HEK293 (cell line): ENCODE measurements at regions not wholly inside any gene's neighbourhood (a gene's known extent, or its start where the extent isn't known, plus 50 kb on each side); places are given as distances from the start of the nearest gene placed in this dataset.

Experiments used
- CTCF ChIA-PET: fragments of 350-600 bp; formaldehyde crosslinking; extraction: SDS; loops from one replicate; lab custom pipeline; 2021; ENCODE audit warnings: antibody characterized with exemption; lab: Yijun Ruan, JAX
- POLR2A ChIA-PET: fragments of 300-600 bp; formaldehyde crosslinking; extraction: SDS; loops from one replicate; lab custom pipeline; 2020; ENCODE audit warnings: antibody characterized with exemption, inconsistent platforms; lab: Yijun Ruan, JAX
- H3K27ac ChIP-seq: fragments of 200-500 bp; sonication (Bioruptor generic); 2 replicates; pipeline ENCODE4 v1.5.1; 2014; ENCODE audit warnings: low read depth, low read length, control low read depth, inconsistent platforms; ENCODE audit errors: extremely low read depth
- H3K36me3 ChIP-seq, 2 experiments: fragments of 200-500 bp in 1 of 2; sonication (Bioruptor generic) in 1 of 2; 1 replicate in 1 of 2; 2 replicates in 1 of 2; pipeline ENCODE4 v1.5.1; 2014 to 2017; ENCODE audit warnings: inconsistent platforms in 2 of 2, low read length in 2 of 2; ENCODE audit not compliant: control insufficient read depth in 2 of 2, insufficient read depth in 1 of 2
- H3K4me1 ChIP-seq: fragments of 200-500 bp; sonication (Bioruptor generic); 2 replicates; pipeline ENCODE4 v1.5.1; 2014; ENCODE audit warnings: mild to moderate bottlenecking, low read length, inconsistent platforms; ENCODE audit not compliant: control insufficient read depth, insufficient read depth
- H3K4me3 ChIP-seq: 2 replicates; pipeline ENCODE4 v1.5.1; 2011; ENCODE audit warnings: low read depth, mild to moderate bottlenecking, control low read depth, low read length, moderate library complexity
- H3K9me3 ChIP-seq: fragments of 200-500 bp; sonication (Bioruptor generic); 2 replicates; pipeline ENCODE4 v1.5.1; 2014; ENCODE audit warnings: low read depth, low read length, inconsistent platforms; ENCODE audit not compliant: control insufficient read depth, insufficient read depth
- BCL11B ChIP-seq: fragments of 450-650 bp; formaldehyde crosslinking; IDR thresholded peaks from 2 replicates; pipeline ENCODE4 v1.5.1; 2016; ENCODE audit warnings: low read depth, missing biosample characterization, missing genetic modification characterization
- KLF16 ChIP-seq: fragments of 450-650 bp; formaldehyde crosslinking; IDR thresholded peaks from 2 replicates; pipeline ENCODE4 v1.5.1; 2017; ENCODE audit warnings: missing biosample characterization, missing genetic modification characterization
- MEIS1 ChIP-seq: sonication (generic); formaldehyde crosslinking; IDR thresholded peaks from 2 replicates; pipeline ENCODE4 v1.8.1; 2022; ENCODE audit warnings: missing genetic modification reagents, mild to moderate bottlenecking, borderline replicate concordance
- SALL2 ChIP-seq: fragments of 450-650 bp; formaldehyde crosslinking; IDR thresholded peaks from 2 replicates; pipeline ENCODE4 v1.5.0; 2017; ENCODE audit warnings: missing biosample characterization, mild to moderate bottlenecking, missing genetic modification characterization, borderline replicate concordance
- ZFP3 ChIP-seq: fragments of 450-650 bp; formaldehyde crosslinking; IDR thresholded peaks from 2 replicates; pipeline ENCODE4 v1.5.1; 2016; ENCODE audit warnings: low read depth, missing biosample characterization, missing genetic modification characterization
- ZNF138 ChIP-seq: fragments of 450-650 bp; formaldehyde crosslinking; IDR thresholded peaks from 2 replicates; pipeline ENCODE4 v1.5.1; 2016; ENCODE audit warnings: missing biosample characterization, missing genetic modification characterization, borderline replicate concordance
- ZNF174 ChIP-seq: fragments of 450-650 bp; formaldehyde crosslinking; IDR thresholded peaks from 2 replicates; pipeline ENCODE4 v1.5.0; 2017; ENCODE audit warnings: missing biosample characterization, mild to moderate bottlenecking, missing genetic modification characterization
- ZNF24 ChIP-seq: fragments of 450-650 bp; formaldehyde crosslinking; IDR thresholded peaks from 2 replicates; pipeline ENCODE4 v1.5.1; 2016; ENCODE audit warnings: missing biosample characterization, missing genetic modification characterization
- ZNF394 ChIP-seq: fragments of 450-650 bp; formaldehyde crosslinking; IDR thresholded peaks from 2 replicates; pipeline ENCODE4 v1.5.1; 2016; ENCODE audit warnings: missing biosample characterization, missing genetic modification characterization, mild to moderate bottlenecking, moderate library complexity, borderline replicate concordance
- ZNF530 ChIP-seq: fragments of 450-650 bp; formaldehyde crosslinking; IDR thresholded peaks from 2 replicates; pipeline ENCODE4 v1.5.1; 2016; ENCODE audit warnings: low read depth, missing biosample characterization, missing genetic modification characterization
- ZNF707 ChIP-seq: fragments of 450-650 bp; formaldehyde crosslinking; IDR thresholded peaks from 2 replicates; pipeline ENCODE4 v1.5.1; 2016; ENCODE audit warnings: missing biosample characterization, missing genetic modification characterization
- ZNF791 ChIP-seq: fragments of 450-650 bp; formaldehyde crosslinking; IDR thresholded peaks from 2 replicates; pipeline ENCODE4 v1.5.1; 2016; ENCODE audit warnings: missing biosample characterization, missing genetic modification characterization
- TF ChIP-seq, protein P1 (sequence below): fragments of 450-650 bp; formaldehyde crosslinking; optimal IDR thresholded peaks from 2 replicates; pipeline ENCODE3; 2016; ENCODE audit warnings: missing biosample characterization, mild to moderate bottlenecking, missing genetic modification characterization
- TF ChIP-seq, protein P2 (sequence below): fragments of 450-650 bp; formaldehyde crosslinking; IDR thresholded peaks from 2 replicates; pipeline ENCODE4 v1.5.1; 2017; ENCODE audit warnings: missing biosample characterization, mild to moderate bottlenecking, missing genetic modification characterization, moderate library complexity
- TF ChIP-seq, protein P3 (sequence below): fragments of 450-650 bp; formaldehyde crosslinking; IDR thresholded peaks from 2 replicates; pipeline ENCODE4 v1.5.1; 2016; ENCODE audit warnings: missing biosample characterization, missing genetic modification characterization, borderline replicate concordance
- TF ChIP-seq, protein P4 (sequence below): fragments of 450-650 bp; IDR thresholded peaks from 2 replicates; pipeline ENCODE4 v1.5.1; 2018; ENCODE audit warnings: missing biosample characterization, missing genetic modification characterization
- TF ChIP-seq, protein P5 (sequence below): fragments of 450-650 bp; formaldehyde crosslinking; IDR thresholded peaks from 2 replicates; pipeline ENCODE4 v1.5.0; 2017; ENCODE audit warnings: missing biosample characterization, missing genetic modification characterization, borderline replicate concordance

DNA sequence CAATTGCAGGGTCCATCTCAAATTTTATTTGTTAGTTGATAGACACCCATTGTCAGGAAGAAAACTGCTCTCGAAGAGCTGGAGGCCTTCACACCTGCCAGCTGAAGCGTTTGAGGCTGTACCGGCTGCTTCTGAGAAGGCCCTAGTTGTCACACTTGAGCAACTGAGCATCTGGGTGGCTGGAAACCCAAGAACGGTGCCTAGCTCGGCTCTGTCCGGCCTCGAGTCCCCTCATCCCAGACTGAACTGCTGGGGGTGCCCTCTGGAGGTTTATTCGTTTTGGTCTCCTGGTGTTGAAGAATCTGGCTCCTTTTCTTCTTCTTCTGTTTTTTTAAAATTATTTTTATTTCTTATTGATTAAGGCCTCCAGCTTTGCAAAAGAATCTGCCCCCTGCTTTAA is 59.3 kb upstream of the EXOC6 start:
- Histone ChIP-seq H3K36me3 (no peaks in the 10 kb centered on the region), H3K9me3 (no peaks in the 10 kb centered on the region), H3K4me1 (no peaks in the 10 kb centered on the region), H3K4me3 (no peak overlapping the region), H3K27ac (no peak overlapping the region)
- ChIA-PET POLR2A (no interaction called here), CTCF (no interaction called here)
- TF ChIP-seq, protein P1, sequence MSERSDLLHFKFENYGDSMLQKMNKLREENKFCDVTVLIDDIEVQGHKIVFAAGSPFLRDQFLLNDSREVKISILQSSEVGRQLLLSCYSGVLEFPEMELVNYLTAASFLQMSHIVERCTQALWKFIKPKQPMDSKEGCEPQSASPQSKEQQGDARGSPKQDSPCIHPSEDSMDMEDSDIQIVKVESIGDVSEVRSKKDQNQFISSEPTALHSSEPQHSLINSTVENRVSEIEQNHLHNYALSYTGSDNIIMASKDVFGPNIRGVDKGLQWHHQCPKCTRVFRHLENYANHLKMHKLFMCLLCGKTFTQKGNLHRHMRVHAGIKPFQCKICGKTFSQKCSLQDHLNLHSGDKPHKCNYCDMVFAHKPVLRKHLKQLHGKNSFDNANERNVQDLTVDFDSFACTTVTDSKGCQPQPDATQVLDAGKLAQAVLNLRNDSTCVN (tag by site-specific recombination), result no peak
- TF ChIP-seq, protein P2, sequence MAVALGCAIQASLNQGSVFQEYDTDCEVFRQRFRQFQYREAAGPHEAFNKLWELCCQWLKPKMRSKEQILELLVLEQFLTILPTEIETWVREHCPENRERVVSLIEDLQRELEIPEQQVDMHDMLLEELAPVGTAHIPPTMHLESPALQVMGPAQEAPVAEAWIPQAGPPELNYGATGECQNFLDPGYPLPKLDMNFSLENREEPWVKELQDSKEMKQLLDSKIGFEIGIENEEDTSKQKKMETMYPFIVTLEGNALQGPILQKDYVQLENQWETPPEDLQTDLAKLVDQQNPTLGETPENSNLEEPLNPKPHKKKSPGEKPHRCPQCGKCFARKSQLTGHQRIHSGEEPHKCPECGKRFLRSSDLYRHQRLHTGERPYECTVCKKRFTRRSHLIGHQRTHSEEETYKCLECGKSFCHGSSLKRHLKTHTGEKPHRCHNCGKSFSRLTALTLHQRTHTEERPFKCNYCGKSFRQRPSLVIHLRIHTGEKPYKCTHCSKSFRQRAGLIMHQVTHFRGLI (tag by site-specific recombination), result no peak
- TF ChIP-seq ZNF394 (tag by site-specific recombination) (no peak), KLF16 (tag by site-specific recombination) (no peak), ZNF791 (no peak)

DNA sequence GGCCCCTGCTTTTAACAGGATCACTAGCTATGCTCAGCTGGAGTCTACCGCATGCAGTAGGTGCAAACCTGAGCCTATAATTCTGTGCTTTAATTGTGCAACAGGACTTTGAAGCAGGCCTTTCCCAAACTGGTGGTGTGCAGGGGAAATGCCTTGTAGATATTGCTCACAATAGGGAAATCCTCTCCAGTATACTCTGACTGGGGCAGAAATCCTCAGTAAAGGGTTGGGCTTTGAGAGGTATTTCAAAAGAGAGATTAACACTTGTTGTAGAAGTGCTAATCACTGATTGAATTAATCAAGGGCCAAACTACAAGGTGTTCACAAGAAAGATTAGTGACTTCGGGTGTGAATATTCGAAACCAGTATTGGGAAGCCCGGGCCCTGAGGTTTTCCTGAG is 58.5 kb upstream of the EXOC6 start:
- TF ChIP-seq ZNF707 (tag by site-specific recombination) (no peak), ZNF138 (tag by site-specific recombination) (no peak), ZNF174 (no peak), SALL2 (tag by site-specific recombination) (no peak), ZFP3 (tag by site-specific recombination) (no peak), ZNF394 (tag by site-specific recombination) (no peak), MEIS1 (no peak), BCL11B (tag by site-specific recombination) (no peak), ZNF530 (tag by site-specific recombination) (no peak), ZNF24 (no peak)
- TF ChIP-seq, protein P3, sequence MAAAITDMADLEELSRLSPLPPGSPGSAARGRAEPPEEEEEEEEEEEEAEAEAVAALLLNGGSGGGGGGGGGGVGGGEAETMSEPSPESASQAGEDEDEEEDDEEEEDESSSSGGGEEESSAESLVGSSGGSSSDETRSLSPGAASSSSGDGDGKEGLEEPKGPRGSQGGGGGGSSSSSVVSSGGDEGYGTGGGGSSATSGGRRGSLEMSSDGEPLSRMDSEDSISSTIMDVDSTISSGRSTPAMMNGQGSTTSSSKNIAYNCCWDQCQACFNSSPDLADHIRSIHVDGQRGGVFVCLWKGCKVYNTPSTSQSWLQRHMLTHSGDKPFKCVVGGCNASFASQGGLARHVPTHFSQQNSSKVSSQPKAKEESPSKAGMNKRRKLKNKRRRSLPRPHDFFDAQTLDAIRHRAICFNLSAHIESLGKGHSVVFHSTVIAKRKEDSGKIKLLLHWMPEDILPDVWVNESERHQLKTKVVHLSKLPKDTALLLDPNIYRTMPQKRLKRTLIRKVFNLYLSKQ (tag by site-specific recombination), result no peak
- TF ChIP-seq, protein P4, sequence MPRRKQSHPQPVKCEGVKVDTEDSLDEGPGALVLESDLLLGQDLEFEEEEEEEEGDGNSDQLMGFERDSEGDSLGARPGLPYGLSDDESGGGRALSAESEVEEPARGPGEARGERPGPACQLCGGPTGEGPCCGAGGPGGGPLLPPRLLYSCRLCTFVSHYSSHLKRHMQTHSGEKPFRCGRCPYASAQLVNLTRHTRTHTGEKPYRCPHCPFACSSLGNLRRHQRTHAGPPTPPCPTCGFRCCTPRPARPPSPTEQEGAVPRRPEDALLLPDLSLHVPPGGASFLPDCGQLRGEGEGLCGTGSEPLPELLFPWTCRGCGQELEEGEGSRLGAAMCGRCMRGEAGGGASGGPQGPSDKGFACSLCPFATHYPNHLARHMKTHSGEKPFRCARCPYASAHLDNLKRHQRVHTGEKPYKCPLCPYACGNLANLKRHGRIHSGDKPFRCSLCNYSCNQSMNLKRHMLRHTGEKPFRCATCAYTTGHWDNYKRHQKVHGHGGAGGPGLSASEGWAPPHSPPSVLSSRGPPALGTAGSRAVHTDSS (tag by site-specific recombination), result no peak
- TF ChIP-seq, protein P5, sequence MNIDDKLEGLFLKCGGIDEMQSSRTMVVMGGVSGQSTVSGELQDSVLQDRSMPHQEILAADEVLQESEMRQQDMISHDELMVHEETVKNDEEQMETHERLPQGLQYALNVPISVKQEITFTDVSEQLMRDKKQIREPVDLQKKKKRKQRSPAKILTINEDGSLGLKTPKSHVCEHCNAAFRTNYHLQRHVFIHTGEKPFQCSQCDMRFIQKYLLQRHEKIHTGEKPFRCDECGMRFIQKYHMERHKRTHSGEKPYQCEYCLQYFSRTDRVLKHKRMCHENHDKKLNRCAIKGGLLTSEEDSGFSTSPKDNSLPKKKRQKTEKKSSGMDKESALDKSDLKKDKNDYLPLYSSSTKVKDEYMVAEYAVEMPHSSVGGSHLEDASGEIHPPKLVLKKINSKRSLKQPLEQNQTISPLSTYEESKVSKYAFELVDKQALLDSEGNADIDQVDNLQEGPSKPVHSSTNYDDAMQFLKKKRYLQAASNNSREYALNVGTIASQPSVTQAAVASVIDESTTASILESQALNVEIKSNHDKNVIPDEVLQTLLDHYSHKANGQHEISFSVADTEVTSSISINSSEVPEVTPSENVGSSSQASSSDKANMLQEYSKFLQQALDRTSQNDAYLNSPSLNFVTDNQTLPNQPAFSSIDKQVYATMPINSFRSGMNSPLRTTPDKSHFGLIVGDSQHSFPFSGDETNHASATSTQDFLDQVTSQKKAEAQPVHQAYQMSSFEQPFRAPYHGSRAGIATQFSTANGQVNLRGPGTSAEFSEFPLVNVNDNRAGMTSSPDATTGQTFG (tag by site-specific recombination), result no peak
- no peaks in the 10 kb centered on the region for H3K4me1 ChIP-seq
- no peak overlapping the region for H3K4me3 ChIP-seq
- H3K36me3 ChIP-seq, result no peaks in the 10 kb centered on the region
- H3K9me3 ChIP-seq, result no peaks in the 10 kb centered on the region
- POLR2A ChIA-PET, result no interaction called here
- CTCF ChIA-PET, result no interaction called here
- H3K27ac ChIP-seq, result no peak overlapping the region
